GM12878 (cell line): ENCODE measurements at regions not wholly inside any gene's neighbourhood (a gene's known extent, or its start where the extent isn't known, plus 50 kb on each side); places are given as distances from the start of the nearest gene placed in this dataset.

Experiments used
- ATF7 ChIP-seq: fragments of 450-650 bp; IDR thresholded peaks from 2 replicates; pipeline ENCODE4 v1.6.1; 2016; ENCODE audit warnings: low read depth, mild to moderate bottlenecking
- CEBPZ ChIP-seq: fragments of 150-350 bp; IDR thresholded peaks from 2 replicates; pipeline ENCODE4 v1.6.1; 2016; ENCODE audit warnings: low read depth, low read length
- CREB1 ChIP-seq: IDR thresholded peaks from 2 replicates; pipeline ENCODE4 v1.6.1; 2012; ENCODE audit warnings: low read depth, mild to moderate bottlenecking, inconsistent platforms
- CREM ChIP-seq: IDR thresholded peaks from 2 replicates; pipeline ENCODE4 v1.6.1; 2014; ENCODE audit warnings: antibody characterized with exemption, low read depth
- EED ChIP-seq: sonication (generic); IDR thresholded peaks from 2 replicates; pipeline ENCODE4 v1.6.1; 2016; ENCODE audit warnings: antibody characterized with exemption, low read depth
- HDAC6 ChIP-seq: fragments of 200-600 bp; sonication (generic); IDR thresholded peaks from one replicate; pipeline ENCODE4 v1.8.0; 2017; ENCODE audit warnings: antibody characterized with exemption; ENCODE audit not compliant: unreplicated experiment
- JUNB ChIP-seq: IDR thresholded peaks from 2 replicates; pipeline ENCODE4 v1.6.1; 2016; ENCODE audit warnings: antibody characterized with exemption, mild to moderate bottlenecking
- NFIC ChIP-seq: IDR thresholded peaks from 2 replicates; pipeline ENCODE4 v1.6.1; 2012; ENCODE audit warnings: low read depth, mild to moderate bottlenecking, inconsistent platforms, low read length, moderate library complexity
- NR2F1 ChIP-seq: fragments of 450-650 bp; conservative IDR thresholded peaks from 2 replicates; pipeline ENCODE4 v1.6.1; 2017; ENCODE audit warnings: mild to moderate bottlenecking
- PKNOX1 ChIP-seq: fragments of 450-650 bp; IDR thresholded peaks from 2 replicates; pipeline ENCODE4 v1.6.1; 2016; ENCODE audit warnings: mild to moderate bottlenecking
- PML ChIP-seq: IDR thresholded peaks from 2 replicates; pipeline ENCODE4 v1.6.1; 2012; ENCODE audit warnings: low read length, inconsistent platforms
- REST ChIP-seq: IDR thresholded peaks from 2 replicates; pipeline ENCODE4 v1.6.1; 2012; ENCODE audit warnings: mild to moderate bottlenecking, low read depth, low read length
- SKIL ChIP-seq: fragments of 450-650 bp; IDR thresholded peaks from 2 replicates; pipeline ENCODE4 v1.6.1; 2017; ENCODE audit warnings: mild to moderate bottlenecking, low read depth, inconsistent platforms; ENCODE audit not compliant: poor library complexity, severe bottlenecking

GRCh38 chr6:119446115-119446554 is 96.6 kb upstream of the MAN1A1 start (continued):
- TF ChIP-seq REST: no peak
- TF ChIP-seq PML: no peak
- TF ChIP-seq EED: 0 out of 2 replicates have a peak, but pooled peaks have one; percentile 18
- 0 out of 2 replicates have a peak, but pooled peaks have one; percentile 57 for TF ChIP-seq NFIC
- no peak for TF ChIP-seq NR2F1
- TF ChIP-seq HDAC6: no peak
- TF ChIP-seq ATF7: peak; percentile 28; the same call in 1 of the 2 replicates
- peak; percentile 68 for TF ChIP-seq PKNOX1
- peak; percentile 46 for TF ChIP-seq CREM
- TF ChIP-seq JUNB: peak; percentile 42; the same call in 1 of the 2 replicates
- 0 out of 2 replicates have a peak, but pooled peaks have one; percentile 47 for TF ChIP-seq CREB1
- no peak for TF ChIP-seq SKIL
- TF ChIP-seq CEBPZ: no peak
- TF ChIP-seq, all 136 proteins: peak for 9
